DOHH2 (cell line): ENCODE measurements at regions not wholly inside any gene's neighbourhood (a gene's known extent, or its start where the extent isn't known, plus 50 kb on each side); places are given as distances from the start of the nearest gene placed in this dataset.

ENCODE experiments used
- EZH2phosphoT487 ChIP-seq: fragments of 200-600 bp; sonication (generic); IDR thresholded peaks from 2 replicates; pipeline ENCODE4 v1.6.1; 2017; ENCODE audit warnings: borderline replicate concordance, mild to moderate bottlenecking, antibody characterized with exemption, low read length, moderate library complexity, mixed read lengths
- TF ChIP-seq, protein P1 (sequence below): fragments of 200-600 bp; sonication (generic); IDR thresholded peaks from one replicate; pipeline ENCODE4 v1.5.1; 2014; ENCODE audit warnings: antibody characterized with exemption, mild to moderate bottlenecking, low read depth, low read length; ENCODE audit not compliant: poor library complexity, severe bottlenecking

- TF ChIP-seq, protein P1, sequence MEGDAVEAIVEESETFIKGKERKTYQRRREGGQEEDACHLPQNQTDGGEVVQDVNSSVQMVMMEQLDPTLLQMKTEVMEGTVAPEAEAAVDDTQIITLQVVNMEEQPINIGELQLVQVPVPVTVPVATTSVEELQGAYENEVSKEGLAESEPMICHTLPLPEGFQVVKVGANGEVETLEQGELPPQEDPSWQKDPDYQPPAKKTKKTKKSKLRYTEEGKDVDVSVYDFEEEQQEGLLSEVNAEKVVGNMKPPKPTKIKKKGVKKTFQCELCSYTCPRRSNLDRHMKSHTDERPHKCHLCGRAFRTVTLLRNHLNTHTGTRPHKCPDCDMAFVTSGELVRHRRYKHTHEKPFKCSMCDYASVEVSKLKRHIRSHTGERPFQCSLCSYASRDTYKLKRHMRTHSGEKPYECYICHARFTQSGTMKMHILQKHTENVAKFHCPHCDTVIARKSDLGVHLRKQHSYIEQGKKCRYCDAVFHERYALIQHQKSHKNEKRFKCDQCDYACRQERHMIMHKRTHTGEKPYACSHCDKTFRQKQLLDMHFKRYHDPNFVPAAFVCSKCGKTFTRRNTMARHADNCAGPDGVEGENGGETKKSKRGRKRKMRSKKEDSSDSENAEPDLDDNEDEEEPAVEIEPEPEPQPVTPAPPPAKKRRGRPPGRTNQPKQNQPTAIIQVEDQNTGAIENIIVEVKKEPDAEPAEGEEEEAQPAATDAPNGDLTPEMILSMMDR: no peak
- TF ChIP-seq EZH2phosphoT487: no peak
Measured at GRCh38 chr10:56880606-56881005, 519.5 kb upstream of the ZWINT start.
